ENCODE measurements at regions not wholly inside any gene's neighbourhood (a gene's known extent, or its start where the extent isn't known, plus 50 kb on each side); places are given as distances from the start of the nearest gene placed in this dataset.

GRCh38 chr9:86655147-86655546 lies 292.2 kb downstream of the GAS1 start:
- TF ChIP-seq CTCF (conservative IDR thresholded peaks at IDR 0.05), result no peak
- TF ChIP-seq EZH2 (IDR thresholded peaks at IDR 0.05; ENCODE audit: low read depth), result no peak

Measured in PC-9 (cell line).